Calu3 (cell line): ENCODE measurements at regions not wholly inside any gene's neighbourhood (a gene's known extent, or its start where the extent isn't known, plus 50 kb on each side); places are given as distances from the start of the nearest gene placed in this dataset.
"Not testable (repeated sequence)": the region's sequence is repeated elsewhere in the genome, so short reads cannot be mapped to it uniquely, and the experiment has no call there.

Source experiments
- BruUV-seq: library from RNA; stranded (reverse); fragments of 400-500 nt; replicated peaks from 2 replicates; lab custom pipeline; 2021; lab: Mats Ljungman, UMichigan
- CTCF ChIA-PET: fragments of 300-600 bp; sonication (Branson Sonifier 250); formaldehyde crosslinking; loops from one replicate; lab custom pipeline; 2022; ENCODE audit warnings: antibody characterized with exemption; lab: Charles Lee
- DNase-seq: peaks from one replicate; pipeline ENCODE4 v3.0.0; 2022
- H3K27ac Mint-ChIP-seq: one replicate; pipeline ENCODE4 v1.8.0; 2022; ENCODE audit warnings: mixed read lengths; ENCODE audit not compliant: unreplicated experiment
- H3K27me3 Mint-ChIP-seq: one replicate; pipeline ENCODE4 v1.8.0; 2022; ENCODE audit warnings: mixed read lengths; ENCODE audit not compliant: unreplicated experiment
- H3K36me3 Mint-ChIP-seq: one replicate; pipeline ENCODE4 v1.8.0; 2022; ENCODE audit warnings: mild to moderate bottlenecking, moderate library complexity, mixed read lengths; ENCODE audit not compliant: insufficient read depth, unreplicated experiment
- H3K4me1 Mint-ChIP-seq: one replicate; pipeline ENCODE4 v1.8.0; 2022; ENCODE audit warnings: mild to moderate bottlenecking, low read depth, mixed read lengths; ENCODE audit not compliant: unreplicated experiment
- H3K4me3 Mint-ChIP-seq: one replicate; pipeline ENCODE4 v1.8.0; 2022; ENCODE audit warnings: mild to moderate bottlenecking, low read depth, moderate library complexity, mixed read lengths; ENCODE audit not compliant: unreplicated experiment
- H3K9me3 Mint-ChIP-seq: one replicate; pipeline ENCODE4 v1.8.0; 2022; ENCODE audit warnings: low read depth, mixed read lengths; ENCODE audit not compliant: unreplicated experiment
- CTCF ChIP-seq: fragments of 200-600 bp; IDR thresholded peaks from one replicate; pipeline ENCODE4 v1.8.0; 2022; ENCODE audit warnings: antibody characterized with exemption; ENCODE audit not compliant: unreplicated experiment
- intact Hi-C: fragments of 100-400 bp; cut with micrococcal nuclease; formaldehyde crosslinking; loops from one replicate; pipeline ENCODE4 v1.10.0; 2022; ENCODE audit not compliant: unreplicated experiment

DNA sequence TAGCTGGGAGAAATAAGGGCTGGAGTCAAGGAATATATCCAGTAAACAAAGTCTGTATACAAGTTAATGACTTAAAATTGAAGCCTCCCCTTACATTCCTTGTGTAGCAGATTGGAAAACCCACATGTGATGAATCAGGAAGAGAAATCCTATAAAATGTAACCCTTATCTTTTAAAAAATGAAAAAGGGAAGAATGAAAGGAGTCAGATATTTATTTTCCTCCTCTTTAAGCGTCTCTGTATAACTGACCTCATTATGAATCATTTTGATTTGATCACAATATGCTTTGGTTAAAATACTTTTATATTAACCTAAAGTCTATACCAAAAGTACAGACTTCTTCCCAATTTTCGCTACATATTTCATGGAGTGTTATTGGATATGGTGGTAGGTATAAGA is 316.3 kb upstream of the STAC start:
- no peak overlapping the region for H3K27ac Mint-ChIP-seq
- CTCF ChIA-PET: no interaction called here
- no peak overlapping the region for H3K4me3 Mint-ChIP-seq
- H3K4me1 Mint-ChIP-seq: peaks cover 9% of the 10 kb centered on the region
- no peak for TF ChIP-seq CTCF
- no peaks in the 10 kb centered on the region for H3K9me3 Mint-ChIP-seq
- BruUV-seq: no TSS peak
- intact Hi-C loops: no loop called here
- no peaks in the 10 kb centered on the region for H3K27me3 Mint-ChIP-seq
- DNase-seq: no peak
- no peaks in the 10 kb centered on the region for H3K36me3 Mint-ChIP-seq

- Mint-ChIP-seq H3K4me3 (no peak overlapping the region), H3K36me3 (no peaks in the 10 kb centered on the region), H3K27me3 (no peaks in the 10 kb centered on the region), H3K27ac (no peak overlapping the region), H3K9me3 (no peaks in the 10 kb centered on the region), H3K4me1 (peaks cover 9% of the 10 kb centered on the region)
- CTCF ChIA-PET: no interaction called here
- no peak for DNase-seq
- no peak for TF ChIP-seq CTCF
- no TSS peak for BruUV-seq
- intact Hi-C loops: no loop called here
Measured at GRCh38 chr3:36065321-36065720, 315.0 kb upstream of the STAC start.

- Mint-ChIP-seq H3K9me3 (no peaks in the 10 kb centered on the region), H3K36me3 (no peaks in the 10 kb centered on the region), H3K27me3 (no peaks in the 10 kb centered on the region), H3K4me1 (peaks cover 7% of the 10 kb centered on the region), H3K4me3 (no peak overlapping the region), H3K27ac (no peak overlapping the region)
- CTCF ChIA-PET: no interaction called here
- no peak for TF ChIP-seq CTCF
- intact Hi-C loops: no loop called here
- BruUV-seq: no TSS peak
- DNase-seq: no peak
Measured at GRCh38 chr3:36075491-36075890, 304.8 kb upstream of the STAC start.

GRCh38 chr3:36077320-36077719 is 303.0 kb upstream of the STAC start:
- no peaks in the 10 kb centered on the region for H3K36me3 Mint-ChIP-seq
- no TSS peak for BruUV-seq
- H3K9me3 Mint-ChIP-seq: no peaks in the 10 kb centered on the region
- TF ChIP-seq CTCF: no peak
- no peak for DNase-seq
- H3K27ac Mint-ChIP-seq: no peak overlapping the region
- H3K4me3 Mint-ChIP-seq: no peak overlapping the region
- no peaks in the 10 kb centered on the region for H3K27me3 Mint-ChIP-seq
- H3K4me1 Mint-ChIP-seq: peaks cover 7% of the 10 kb centered on the region
- intact Hi-C loops: no loop called here
- CTCF ChIA-PET: interaction anchor here (0.6 kb wide), 1 partner anchor 84 kb away, joined by 6 read pairs; no protein-coding TSS in a partner anchor

- CTCF ChIA-PET, H3K4me3 Mint-ChIP-seq, intact Hi-C loops, H3K4me1 Mint-ChIP-seq, H3K27ac Mint-ChIP-seq, DNase-seq, H3K9me3 Mint-ChIP-seq, H3K27me3 Mint-ChIP-seq, BruUV-seq, H3K36me3 Mint-ChIP-seq: not testable (repeated sequence)
Measured at GRCh38 chr3:36082958-36083357, 297.3 kb upstream of the STAC start.
